GM19193 (cell line): ENCODE measurements at regions not wholly inside any gene's neighbourhood (a gene's known extent, or its start where the extent isn't known, plus 50 kb on each side); places are given as distances from the start of the nearest gene placed in this dataset.

Source experiments
- POLR2A ChIP-seq: IDR thresholded peaks from 4 replicates; pipeline ENCODE4 v1.6.1; 2011; ENCODE audit not compliant: insufficient read depth, insufficient read length; ENCODE audit errors: extremely low read depth

DNA sequence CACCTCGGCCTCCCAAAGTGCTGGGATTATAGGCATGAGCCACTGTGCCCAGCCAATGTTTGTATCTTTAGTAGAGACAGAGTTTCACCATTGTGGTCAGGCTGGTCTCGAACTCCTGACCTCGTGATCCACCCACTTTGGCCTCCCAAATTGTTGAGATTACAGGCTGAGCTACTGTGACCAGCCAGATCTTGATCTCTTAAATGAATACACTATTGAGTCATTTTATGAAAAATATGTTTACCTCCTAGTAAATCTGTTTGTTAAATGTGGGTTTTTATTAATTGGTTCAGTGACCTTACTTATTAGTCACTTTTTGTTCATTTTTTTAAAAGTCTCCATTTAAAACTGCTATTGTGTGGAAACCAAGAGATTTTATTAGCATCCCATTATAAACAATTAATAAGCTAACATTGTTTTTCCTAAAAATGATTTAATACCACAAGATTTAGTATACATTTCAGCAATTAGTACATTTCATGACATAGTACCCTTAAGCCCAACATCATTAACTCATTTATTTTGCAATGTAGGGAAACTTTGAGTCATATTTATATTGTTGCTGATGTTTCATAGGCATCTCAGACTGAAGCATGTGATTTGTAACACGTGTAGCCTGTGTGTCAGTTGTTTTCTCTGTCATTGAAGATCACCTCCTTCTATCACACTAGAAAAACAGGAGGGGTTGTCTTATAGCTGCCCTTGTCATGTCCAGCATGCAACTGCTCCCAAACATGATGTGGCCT is 261.2 kb downstream of the TAF11L14 start:
- no peak for TF ChIP-seq POLR2A

DNA sequence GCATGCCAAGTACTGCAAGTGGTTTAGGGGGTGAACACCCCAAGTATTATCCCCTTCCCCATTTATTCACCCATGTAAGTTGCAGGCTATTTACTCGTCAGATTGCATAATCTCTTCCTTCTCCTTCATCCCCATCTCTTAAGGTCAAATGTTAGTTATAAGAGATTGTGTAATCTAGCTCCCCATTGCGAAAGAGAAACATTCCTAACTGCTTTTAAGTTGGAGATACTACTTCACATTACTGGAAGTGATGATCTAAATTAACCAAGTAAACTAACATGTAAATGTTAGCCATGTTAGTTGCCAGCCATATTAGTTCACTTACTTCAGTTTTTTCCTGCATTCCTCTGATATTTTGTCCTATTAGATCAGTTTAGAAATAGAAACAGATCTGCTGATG is 262.3 kb downstream of the TAF11L14 start:
- no peak for TF ChIP-seq POLR2A

DNA sequence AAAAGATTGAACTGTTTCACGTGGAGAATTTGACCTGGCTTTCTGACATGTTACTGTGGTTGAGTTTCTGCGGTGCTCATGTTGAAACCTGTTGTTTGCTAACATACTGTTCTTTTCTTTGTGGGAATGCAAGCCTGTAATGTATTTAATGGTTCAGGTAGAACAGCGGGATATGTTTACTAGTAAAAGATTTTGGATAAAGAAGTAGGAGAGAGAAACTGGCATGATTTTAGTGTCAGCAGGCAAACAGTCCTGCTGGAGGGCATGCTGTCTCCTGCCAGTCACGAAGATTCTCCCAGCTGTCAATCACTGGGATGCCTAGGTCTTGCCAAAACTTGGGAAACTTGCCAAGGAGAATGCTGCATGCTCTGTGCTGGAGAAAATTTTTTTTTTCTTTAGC is 263.5 kb downstream of the TAF11L14 start:
- TF ChIP-seq POLR2A: no peak

DNA sequence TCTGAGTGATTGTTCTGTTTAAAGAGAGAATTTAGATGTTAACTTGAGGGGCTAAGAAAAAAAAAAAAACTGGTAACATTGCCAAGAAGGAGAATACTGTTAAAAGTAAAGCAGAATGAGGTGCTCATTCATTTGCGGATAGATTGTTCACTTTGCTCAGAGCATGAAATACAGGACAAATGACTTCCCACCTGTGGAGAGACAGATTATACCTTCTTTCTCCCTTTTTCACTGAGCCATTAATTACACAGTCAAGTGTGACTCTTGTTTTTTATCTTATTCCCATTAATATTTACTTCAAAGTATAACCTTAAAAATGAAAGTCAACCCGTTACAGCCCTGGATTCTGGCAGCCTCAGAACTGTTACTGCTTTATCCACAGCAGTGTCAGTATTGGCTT is 264.5 kb downstream of the TAF11L14 start:
- no peak for TF ChIP-seq POLR2A

DNA sequence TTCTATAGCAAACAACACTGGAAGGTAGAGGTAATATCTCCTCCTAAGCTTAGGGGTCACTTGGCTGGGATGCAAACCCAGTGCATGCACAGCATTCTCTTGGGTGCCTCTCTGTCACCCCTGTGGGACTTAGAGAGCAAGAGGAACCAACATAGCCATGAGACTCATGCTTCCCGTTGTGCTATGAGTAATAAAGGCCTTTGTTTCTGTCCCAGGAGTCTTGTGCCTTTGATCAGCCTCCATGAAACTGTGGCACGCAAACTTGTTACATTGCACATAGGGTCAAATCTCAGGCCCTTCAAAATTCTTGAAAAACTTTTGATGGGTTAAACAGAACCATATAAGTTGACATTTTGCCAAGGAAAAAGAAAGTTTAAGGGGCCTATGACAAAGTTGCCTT is 272.8 kb downstream of the TAF11L14 start:
- no peak for TF ChIP-seq POLR2A

DNA sequence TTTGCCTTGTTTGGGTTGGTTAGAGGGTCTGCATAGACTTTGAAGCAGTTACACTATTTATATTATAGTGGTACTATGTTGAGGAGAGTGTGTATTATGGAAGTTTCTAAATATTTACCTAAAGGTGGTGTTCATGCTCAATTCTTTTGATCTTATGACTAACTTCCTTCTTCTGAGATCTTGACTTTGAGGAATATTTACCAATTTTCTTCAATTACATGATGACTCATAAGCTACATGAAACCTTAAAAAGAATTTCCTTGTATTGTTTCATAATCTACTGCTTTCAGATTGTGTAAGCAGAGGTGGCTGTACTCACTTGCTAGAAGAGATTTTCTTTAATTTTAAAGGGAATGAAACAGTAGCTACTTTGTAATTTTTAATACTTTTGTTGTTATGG is 276.1 kb downstream of the TAF11L14 start:
- no peak for TF ChIP-seq POLR2A

DNA sequence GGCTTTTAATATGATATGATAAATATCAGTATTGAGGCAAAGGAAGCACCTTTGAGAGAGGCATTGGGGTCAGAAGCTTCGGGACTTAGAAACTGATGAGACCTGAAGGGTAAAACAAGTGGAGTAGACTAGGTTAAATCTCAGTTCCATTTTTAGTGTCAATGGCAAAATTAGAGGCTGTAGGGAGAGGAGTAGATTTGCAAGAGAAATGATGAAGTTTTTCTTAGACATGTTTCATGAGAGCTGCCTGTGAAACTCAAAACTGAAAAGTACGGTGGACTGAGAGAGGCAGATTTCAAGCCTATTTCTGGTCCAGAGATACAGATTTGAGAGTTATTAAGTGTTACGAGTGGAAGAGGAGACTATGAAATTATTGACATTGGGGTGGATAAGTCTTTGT is 278.5 kb downstream of the TAF11L14 start:
- no peak for TF ChIP-seq POLR2A

DNA sequence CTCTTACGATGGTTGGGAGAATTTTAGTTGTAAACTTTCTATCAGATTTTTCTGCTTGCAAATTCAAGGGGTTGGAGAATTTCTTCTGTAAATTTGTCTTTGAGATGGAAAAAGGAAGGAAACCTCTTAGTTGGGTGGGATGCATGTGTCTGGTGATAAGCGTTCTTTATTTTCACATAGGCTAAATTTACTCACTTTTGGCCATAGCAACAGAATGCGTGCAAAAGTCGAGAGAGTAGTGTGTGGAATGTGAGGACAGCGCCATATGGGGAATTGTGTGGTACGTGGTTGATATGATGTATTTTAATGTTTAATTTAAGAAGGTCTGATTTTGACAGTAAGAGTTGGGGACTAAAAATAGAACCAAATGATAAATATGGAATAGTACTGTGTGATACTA is 282.2 kb downstream of the TAF11L14 start:
- no peak for TF ChIP-seq POLR2A

DNA sequence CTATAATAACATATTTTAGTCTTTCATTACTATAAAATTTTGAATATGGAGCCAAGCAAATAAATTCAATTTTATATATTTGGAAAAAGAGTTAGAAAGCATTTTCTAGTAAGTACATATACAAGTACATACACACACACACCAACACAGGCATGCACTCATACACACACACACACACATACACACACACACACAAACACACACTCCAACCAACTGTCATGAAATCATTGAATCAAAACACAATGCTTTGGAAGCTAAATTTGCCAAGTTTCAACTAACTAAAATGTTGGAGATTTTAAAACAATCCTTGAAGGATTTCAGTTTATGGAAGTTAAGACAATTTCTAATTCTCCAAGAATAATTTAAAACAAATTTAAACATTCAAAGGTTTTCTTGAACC is 283.2 kb downstream of the TAF11L14 start:
- TF ChIP-seq POLR2A: no peak

DNA sequence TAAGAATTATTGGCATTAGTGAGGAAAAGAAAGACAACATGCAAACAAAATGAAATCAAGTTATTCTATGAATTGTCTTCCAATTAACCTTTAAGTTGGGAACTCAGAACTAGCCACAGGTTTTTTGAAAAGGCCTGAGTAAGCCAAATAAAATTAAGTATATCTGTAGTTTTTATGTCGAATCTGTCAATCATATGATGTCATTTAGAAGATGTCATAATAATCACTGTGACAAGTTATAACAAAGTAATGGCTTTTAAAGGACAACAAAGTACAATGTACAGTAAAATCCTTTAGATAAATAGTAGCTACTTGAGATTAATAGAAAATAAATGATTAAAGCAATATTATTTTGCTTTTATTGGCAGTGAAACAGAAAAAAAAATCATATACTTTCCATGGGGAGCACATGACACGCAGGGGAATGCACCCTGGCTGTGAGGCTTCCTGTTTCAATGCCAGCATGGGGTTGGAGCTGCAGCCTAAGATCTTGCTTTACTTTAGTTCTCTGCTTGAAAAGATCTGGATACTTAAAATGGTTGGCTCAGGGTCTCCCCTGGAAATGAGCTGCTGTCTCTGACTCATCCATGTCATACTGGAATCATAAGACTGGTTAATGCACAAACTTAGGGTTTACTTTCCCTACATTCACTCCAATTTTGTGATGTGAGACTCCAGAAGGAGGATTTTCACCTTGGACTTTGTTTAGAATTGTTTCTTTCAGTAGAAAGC is 284.3 kb downstream of the TAF11L14 start:
- no peak for TF ChIP-seq POLR2A

DNA sequence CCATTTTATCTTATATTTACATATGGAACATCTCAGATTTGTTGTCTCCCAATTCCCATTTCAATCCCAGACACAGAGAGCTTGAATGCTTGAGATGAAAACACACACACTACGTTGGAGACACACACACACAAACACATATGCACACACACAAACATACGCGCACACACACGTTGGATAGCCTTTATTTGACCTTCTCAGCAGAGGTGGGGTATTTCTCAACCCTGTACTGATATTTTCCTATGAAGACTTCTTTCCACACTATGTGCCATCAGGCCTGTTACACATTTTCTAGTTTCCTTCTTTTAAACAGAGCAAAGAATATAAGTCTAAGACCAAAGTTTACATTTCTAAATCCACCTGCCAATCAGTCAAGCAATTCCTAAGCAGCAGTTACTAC is 291.0 kb downstream of the TAF11L14 start:
- TF ChIP-seq POLR2A: no peak

DNA sequence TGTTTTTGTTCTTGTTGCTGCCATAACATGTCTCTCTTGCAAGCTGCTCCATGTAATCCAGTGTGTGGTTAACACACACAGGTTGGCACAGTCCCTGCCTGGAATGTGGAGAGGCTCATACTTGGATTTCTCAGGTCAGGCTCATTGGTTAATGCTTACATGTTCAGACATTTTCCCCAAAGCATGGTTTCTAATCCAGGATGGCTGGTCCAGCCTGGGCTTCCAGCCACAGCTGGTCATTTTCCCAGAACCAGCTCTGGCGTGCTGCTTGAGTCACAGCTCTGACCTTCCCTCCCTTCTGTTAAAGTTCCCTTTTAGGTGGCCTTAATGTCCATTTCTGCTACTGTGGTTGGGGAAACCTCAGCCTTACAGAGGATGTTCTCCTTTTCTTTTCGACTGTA is 294.3 kb downstream of the TAF11L14 start:
- no peak for TF ChIP-seq POLR2A

DNA sequence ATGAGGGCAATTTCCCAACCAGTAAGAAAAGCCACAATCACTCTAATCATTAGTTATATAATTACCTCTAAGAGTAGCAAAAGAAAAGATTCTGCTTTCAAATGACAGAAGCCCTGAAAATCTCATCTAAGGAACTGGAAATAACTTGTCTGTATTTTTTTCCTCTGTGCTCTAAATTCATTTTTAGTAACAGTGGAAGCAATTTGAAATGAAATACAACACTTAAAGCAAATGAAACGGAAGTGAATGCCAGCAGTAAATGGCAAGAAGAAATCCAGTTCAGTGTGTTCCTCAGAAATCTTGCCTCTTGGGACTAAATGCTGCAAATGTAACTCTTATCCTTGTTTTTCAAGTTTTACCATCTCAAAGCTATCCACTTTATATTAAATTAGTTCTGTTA is 294.9 kb downstream of the TAF11L14 start:
- TF ChIP-seq POLR2A: no peak

DNA sequence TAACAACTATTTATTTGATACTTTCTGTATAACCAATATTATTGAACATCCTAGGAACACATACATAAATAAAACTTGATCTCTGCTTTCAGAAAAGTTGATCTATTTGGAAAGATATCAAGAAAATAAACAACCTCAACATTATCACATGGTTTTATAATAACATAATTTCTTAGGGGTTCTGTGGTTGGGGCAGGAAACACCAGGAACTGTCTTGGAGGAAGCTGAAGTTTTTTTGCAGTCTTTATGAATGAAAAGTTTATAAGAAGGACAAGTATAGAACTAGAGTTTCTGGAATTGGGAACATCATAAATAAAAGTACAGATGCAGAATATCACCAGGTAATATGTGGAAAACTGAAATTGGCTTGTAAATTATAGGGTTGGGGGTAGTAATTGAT is 296.1 kb downstream of the TAF11L14 start:
- TF ChIP-seq POLR2A: no peak

DNA sequence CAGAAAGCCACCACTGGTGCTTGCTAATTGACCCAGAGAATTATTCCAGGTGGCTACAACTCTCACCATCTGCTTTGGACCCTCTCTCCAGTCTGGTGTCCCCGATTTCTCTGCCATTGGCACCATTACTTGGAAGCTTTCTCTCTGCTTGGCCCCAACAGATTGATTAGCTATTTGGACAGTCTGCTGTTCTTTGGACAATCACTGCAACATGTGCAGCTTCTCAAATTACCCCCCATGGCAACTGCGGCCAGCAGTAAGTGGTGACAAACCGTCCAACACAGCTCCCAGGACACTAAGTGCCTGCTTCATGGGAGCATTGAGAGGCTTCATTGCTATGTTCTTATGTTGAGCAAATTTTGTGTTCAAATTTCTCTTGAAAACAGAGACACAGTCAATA is 309.8 kb downstream of the TAF11L14 start:
- TF ChIP-seq POLR2A: no peak

DNA sequence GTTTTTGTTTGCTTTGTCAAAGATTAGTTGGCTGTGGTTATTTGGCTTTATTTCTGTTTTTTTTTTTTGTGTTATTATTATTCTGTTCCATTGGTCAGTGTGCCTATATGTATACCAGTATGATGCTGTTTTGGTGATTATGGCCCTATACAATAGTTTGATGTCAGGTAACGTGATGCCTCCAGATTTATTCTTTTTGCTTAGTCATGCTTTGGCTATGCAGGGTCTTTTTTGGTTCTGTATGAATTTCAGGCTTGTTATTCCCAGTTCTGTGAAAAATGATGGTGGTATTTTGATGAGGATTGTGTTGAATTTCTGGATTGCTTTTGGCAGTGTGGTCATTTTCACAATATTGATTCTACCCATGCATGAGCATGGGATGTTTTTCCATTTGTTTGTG is 312.8 kb downstream of the TAF11L14 start:
- TF ChIP-seq POLR2A: no peak
